GM23338 (cell line): ENCODE measurements at regions not wholly inside any gene's neighbourhood (a gene's known extent, or its start where the extent isn't known, plus 50 kb on each side); places are given as distances from the start of the nearest gene placed in this dataset.
A peak's percentile ranks its signal among the peaks of the same experiment; 100 is the strongest.

Experiments
- ATAC-seq: fragments of 200-7000 bp; cut with Tn5 transposase; 3 replicates; pipeline ENCODE4 v1.9.1; 2020
- DNase-seq: peaks from one replicate; pipeline ENCODE4 v3.0.0-alpha.2; 2015; ENCODE audit warnings: low spot score
- H2AFZ ChIP-seq: fragments of 200-600 bp; sonication (generic); 2 replicates; pipeline ENCODE4 v1.8.0; 2016; ENCODE audit warnings: antibody characterized with exemption, mild to moderate bottlenecking, moderate library complexity
- H3F3A ChIP-seq: fragments of 200-600 bp; sonication (generic); replicated peaks from 2 replicates; pipeline ENCODE4 v1.8.0; 2017; ENCODE audit warnings: antibody characterized with exemption, mixed run types, low read depth
- H3K27ac ChIP-seq: fragments of 200-600 bp; sonication (generic); 2 replicates; pipeline ENCODE4 v1.6.1; 2016; ENCODE audit warnings: low read depth
- H3K27me3 ChIP-seq: fragments of 200-600 bp; sonication (generic); 2 replicates; pipeline ENCODE4 v1.8.0; 2016; ENCODE audit warnings: mild to moderate bottlenecking, mixed run types, moderate library complexity; ENCODE audit not compliant: insufficient read depth
- H3K36me3 ChIP-seq: fragments of 200-600 bp; sonication (generic); 2 replicates; pipeline ENCODE4 v1.8.0; 2016; ENCODE audit warnings: mild to moderate bottlenecking; ENCODE audit not compliant: insufficient read depth
- H3K4me1 ChIP-seq: fragments of 200-600 bp; sonication (generic); 2 replicates; pipeline ENCODE4 v1.8.0; 2016; ENCODE audit warnings: mild to moderate bottlenecking, moderate library complexity; ENCODE audit not compliant: insufficient read depth
- H3K4me2 ChIP-seq: fragments of 200-600 bp; sonication (generic); 2 replicates; pipeline ENCODE4 v1.7.1; 2017; ENCODE audit warnings: mixed run types
- H3K4me3 ChIP-seq: fragments of 200-600 bp; sonication (generic); 2 replicates; pipeline ENCODE4 v1.6.1; 2016; ENCODE audit warnings: mixed run types
- H3K79me2 ChIP-seq: fragments of 200-600 bp; sonication (generic); replicated peaks from 2 replicates; pipeline ENCODE4 v1.8.0; 2017; ENCODE audit warnings: mild to moderate bottlenecking; ENCODE audit not compliant: insufficient read depth
- H3K9me2 ChIP-seq: fragments of 200-600 bp; sonication (generic); 2 replicates; pipeline ENCODE4 v1.8.0; 2017; ENCODE audit not compliant: insufficient read depth
- H4K20me1 ChIP-seq: fragments of 200-600 bp; sonication (generic); replicated peaks from 2 replicates; pipeline ENCODE4 v1.8.0; 2017; ENCODE audit warnings: mild to moderate bottlenecking; ENCODE audit not compliant: insufficient read depth
- H3K27ac Mint-ChIP-seq: 2 replicates; pipeline ENCODE4 v1.8.0; 2020; ENCODE audit warnings: inconsistent platforms, mild to moderate bottlenecking, moderate library complexity, mixed read lengths
- H3K27me3 Mint-ChIP-seq: 3 replicates; pipeline ENCODE4 v1.8.0; 2022; ENCODE audit warnings: low read depth, mild to moderate bottlenecking, moderate library complexity, mixed read lengths, inconsistent platforms; ENCODE audit not compliant: insufficient read depth, poor library complexity
- H3K36me3 Mint-ChIP-seq: 3 replicates; pipeline ENCODE4 v1.8.0; 2021; ENCODE audit warnings: low read depth, mild to moderate bottlenecking, inconsistent platforms, moderate library complexity, mixed read lengths
- H3K4me1 Mint-ChIP-seq: 3 replicates; pipeline ENCODE4 v1.8.0; 2020; ENCODE audit warnings: mild to moderate bottlenecking, inconsistent platforms, mixed read lengths
- H3K4me3 Mint-ChIP-seq: 3 replicates; pipeline ENCODE4 v1.8.0; 2021; ENCODE audit warnings: moderate library complexity, mild to moderate bottlenecking, inconsistent platforms, mixed read lengths
- H3K9me3 Mint-ChIP-seq: 3 replicates; pipeline ENCODE4 v1.8.0; 2020; ENCODE audit warnings: moderate library complexity, mild to moderate bottlenecking, inconsistent platforms, mixed read lengths
- CREB1 ChIP-seq: fragments of 250-450 bp; sonication (Bioruptor Pico); IDR thresholded peaks from 2 replicates; pipeline ENCODE4 v1.5.0; 2020; ENCODE audit warnings: low read depth, mild to moderate bottlenecking, moderate library complexity
- CTCF ChIP-seq, 2 experiments: fragments of 200-600 bp in 1 of 2; sonication (generic) in 1 of 2; conservative IDR thresholded peaks; 2 replicates each; pipeline versions ENCODE4 v1.5.1 to v1.6.1; 2016 to 2017; ENCODE audit warnings: antibody characterized with exemption in 2 of 2, low read depth in 2 of 2, mild to moderate bottlenecking in 2 of 2, moderate library complexity in 1 of 2
- ETS1 ChIP-seq: IDR thresholded peaks from 2 replicates; pipeline ENCODE4 v1.6.1; 2016; ENCODE audit warnings: antibody characterized with exemption
- EZH2 ChIP-seq: fragments of 200-600 bp; sonication (generic); IDR thresholded peaks from one replicate; pipeline ENCODE4 v1.8.0; 2017; ENCODE audit warnings: antibody characterized with exemption, mild to moderate bottlenecking, low read depth; ENCODE audit not compliant: unreplicated experiment
- EZH2phosphoT487 ChIP-seq: fragments of 200-600 bp; sonication (generic); IDR thresholded peaks from one replicate; pipeline ENCODE4 v1.8.1; 2018; ENCODE audit warnings: antibody characterized with exemption; ENCODE audit not compliant: unreplicated experiment
- JUNB ChIP-seq: IDR thresholded peaks from one replicate; pipeline ENCODE4 v1.6.1; 2016; ENCODE audit warnings: antibody characterized with exemption; ENCODE audit not compliant: unreplicated experiment
- NANOG ChIP-seq: IDR thresholded peaks from 2 replicates; pipeline ENCODE4 v1.6.1; 2016; ENCODE audit warnings: antibody characterized with exemption, borderline replicate concordance
- POLR2AphosphoS5 ChIP-seq: IDR thresholded peaks from 2 replicates; pipeline ENCODE4 v1.6.1; 2016; ENCODE audit warnings: antibody characterized with exemption, low read depth
- REST ChIP-seq: IDR thresholded peaks from one replicate; pipeline ENCODE4 v1.6.1; 2018; ENCODE audit warnings: antibody characterized with exemption; ENCODE audit not compliant: unreplicated experiment
- STAT1 ChIP-seq: IDR thresholded peaks from one replicate; pipeline ENCODE4 v1.6.1; 2016; ENCODE audit warnings: antibody characterized with exemption; ENCODE audit not compliant: unreplicated experiment
- ZNF114 ChIP-seq: fragments of 250-450 bp; sonication (Bioruptor Pico); IDR thresholded peaks from 2 replicates; pipeline ENCODE4 v1.5.0; 2020; ENCODE audit warnings: mild to moderate bottlenecking, moderate library complexity
- ZNF331 ChIP-seq: fragments of 250-450 bp; sonication (Bioruptor Pico); IDR thresholded peaks from 2 replicates; pipeline ENCODE4 v1.5.0; 2020; ENCODE audit warnings: low read depth, mild to moderate bottlenecking, moderate library complexity
- ZNF462 ChIP-seq: fragments of 250-450 bp; sonication (Bioruptor Pico); IDR thresholded peaks from 2 replicates; pipeline ENCODE4 v1.5.0; 2020; ENCODE audit warnings: mild to moderate bottlenecking, moderate library complexity

DNA sequence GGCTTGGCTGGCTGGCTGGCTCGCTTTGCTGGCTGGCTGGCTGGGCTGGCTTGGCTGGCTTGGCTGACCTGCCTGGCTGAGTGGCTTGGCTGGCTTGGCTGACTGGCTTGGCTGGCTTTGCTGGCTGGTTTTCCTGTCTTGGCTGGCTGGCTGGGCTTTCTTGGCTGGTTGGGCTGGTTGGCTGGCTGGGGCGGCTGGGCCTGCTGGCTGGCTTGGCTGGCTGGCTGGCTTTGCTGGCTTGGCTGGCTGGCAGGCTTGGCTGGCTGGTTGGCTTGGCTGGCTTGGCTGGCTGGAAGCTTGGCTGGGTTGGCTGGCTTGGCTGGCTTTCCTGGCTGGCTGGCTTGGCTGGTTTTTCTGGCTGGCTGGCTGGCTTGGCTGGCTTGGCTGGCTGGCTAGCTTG lies 435.6 kb downstream of the GOLGA6L6 start:
- Histone ChIP-seq H2AFZ (no peak overlapping the region), H4K20me1 (no peaks in the 10 kb centered on the region), H3K9me2 (no peaks in the 10 kb centered on the region), H3K36me3 (no peaks in the 10 kb centered on the region), H3K27ac (no peak overlapping the region), H3F3A (no peaks in the 10 kb centered on the region), H3K4me3 (no peak overlapping the region), H3K4me1 (no peaks in the 10 kb centered on the region), H3K79me2 (no peaks in the 10 kb centered on the region), H3K4me2 (no peak overlapping the region), H3K27me3 (no peaks in the 10 kb centered on the region)
- Mint-ChIP-seq H3K27ac (no peak overlapping the region), H3K36me3 (no peaks in the 10 kb centered on the region), H3K4me1 (no peaks in the 10 kb centered on the region), H3K4me3 (no peak overlapping the region), H3K9me3 (peaks cover 2% of the 10 kb centered on the region; the same call in 1 of the 3 replicates), H3K27me3 (no peaks in the 10 kb centered on the region)
- TF ChIP-seq CREB1 (no peak), ZNF114 (CRISPR knock-in tag) (no peak), ETS1 (no peak), CTCF (conservative IDR thresholded peaks at IDR 0.05; ENCODE audit: low read depth in 2 of 2) (no peak), EZH2phosphoT487 (no peak), ZNF331 (no peak), JUNB (no peak), NANOG (no peak), POLR2AphosphoS5 (no peak), EZH2 (no peak), ZNF462 (CRISPR knock-in tag) (no peak), REST (no peak), STAT1 (no peak)
- DNase-seq (peak; percentile 0), ATAC-seq (no peak)
